ENCODE measurements at regions not wholly inside any gene's neighbourhood (a gene's known extent, or its start where the extent isn't known, plus 50 kb on each side); places are given as distances from the start of the nearest gene placed in this dataset.

DNA sequence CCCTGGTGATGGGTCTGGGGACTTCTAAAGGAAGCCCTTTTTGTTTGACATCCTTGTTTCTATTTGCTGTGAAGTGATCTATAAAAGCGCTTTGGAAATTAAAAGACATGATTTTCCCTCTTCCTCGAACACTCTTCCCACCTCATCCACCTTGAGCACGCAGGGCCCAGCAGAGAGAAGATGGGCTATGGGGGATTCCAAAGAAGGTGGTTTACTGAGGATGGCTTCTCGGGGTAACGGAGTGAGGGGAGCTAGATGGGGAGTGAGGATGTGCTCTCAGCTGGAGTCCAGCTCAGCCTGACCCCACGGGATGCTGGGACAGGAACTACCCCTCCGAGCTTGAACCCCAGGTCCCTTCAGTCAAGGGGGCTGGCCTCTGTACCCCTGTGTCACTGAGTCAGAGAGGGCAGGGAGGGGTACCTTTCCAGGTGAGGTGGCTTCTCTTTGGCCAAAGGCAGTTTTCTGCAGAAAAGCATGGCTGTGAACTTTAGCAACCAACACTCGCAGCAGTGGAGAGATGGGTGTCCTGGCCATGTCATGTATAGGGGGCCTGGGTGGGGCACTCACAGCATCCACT is 180.7 kb upstream of the SMAD3 start (continued):
- TF ChIP-seq EZH2 (IDR thresholded peaks at IDR 0.05; ENCODE audit: low read depth, unreplicated experiment) (no peak), EZH2phosphoT487 (IDR thresholded peaks at IDR 0.05; ENCODE audit: unreplicated experiment) (no peak), REST (IDR thresholded peaks at IDR 0.05; ENCODE audit: unreplicated experiment) (no peak), CTCF (conservative IDR thresholded peaks at IDR 0.05; ENCODE audit: low read depth in 2 of 2) (no peak), ZNF331 (CRISPR knock-in tag; IDR thresholded peaks at IDR 0.05; ENCODE audit: low read depth) (no peak)

DNA sequence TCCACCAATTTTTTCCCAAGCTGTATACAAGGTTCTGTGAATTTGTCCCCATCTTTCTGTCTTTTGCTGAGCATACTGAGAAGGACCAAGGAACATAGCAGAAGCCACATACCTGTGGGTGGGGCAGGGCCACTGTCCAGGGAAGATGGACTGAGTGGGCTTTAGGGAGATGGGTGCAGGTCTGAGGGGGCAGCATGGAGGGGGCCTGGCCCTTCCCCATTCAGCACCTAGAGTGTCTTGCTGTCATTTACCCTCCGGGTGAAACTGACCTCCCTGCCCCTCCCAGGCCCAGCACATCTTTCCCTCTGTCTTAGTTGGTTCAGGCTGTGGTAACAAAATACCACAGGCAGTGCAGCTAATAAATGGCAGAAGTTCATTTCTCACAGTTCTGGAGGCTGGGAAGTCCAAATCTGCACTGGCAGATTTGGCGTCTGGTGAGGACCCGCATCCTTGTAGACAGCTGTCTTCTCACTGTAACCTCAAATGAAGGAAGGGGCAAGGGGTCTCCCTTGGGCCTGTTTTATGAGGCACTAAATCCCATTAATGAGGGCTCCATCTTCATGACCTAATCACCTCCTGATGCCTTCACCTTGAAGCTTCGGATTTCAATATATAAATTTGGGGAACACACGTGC is 180.0 kb upstream of the SMAD3 start:
- no peak overlapping the region for H3K4me3 Mint-ChIP-seq
- peaks cover 18% of the 10 kb centered on the region for H3K4me1 Mint-ChIP-seq
- ATAC-seq (no peak), DNase-seq (ENCODE audit: low spot score) (no peak)
- H3K36me3 Mint-ChIP-seq (ENCODE audit: low read depth), result peaks cover 14% of the 10 kb centered on the region
- no peaks in the 10 kb centered on the region for H4K20me1 ChIP-seq (replicated peaks; ENCODE audit: insufficient read depth)
- H3K27me3 ChIP-seq (ENCODE audit: insufficient read depth), result no peaks in the 10 kb centered on the region
- peaks cover 37% of the 10 kb centered on the region for H3K9me3 Mint-ChIP-seq
- no peak overlapping the region for H3K4me2 ChIP-seq
- no peak overlapping the region for H2AFZ ChIP-seq
- peaks cover 10% of the 10 kb centered on the region for H3K27me3 Mint-ChIP-seq (ENCODE audit: insufficient read depth, low read depth, poor library complexity)
- no peaks in the 10 kb centered on the region for H3F3A ChIP-seq (replicated peaks; ENCODE audit: low read depth)
- H3K27ac ChIP-seq (ENCODE audit: low read depth), result no peak overlapping the region
- no peaks in the 10 kb centered on the region for H3K9me2 ChIP-seq (ENCODE audit: insufficient read depth)
- no peaks in the 10 kb centered on the region for H3K79me2 ChIP-seq (replicated peaks; ENCODE audit: insufficient read depth)
- H3K27ac Mint-ChIP-seq, result no peak overlapping the region
- H3K4me1 ChIP-seq (ENCODE audit: insufficient read depth), result peaks cover 5% of the 10 kb centered on the region
- no peaks in the 10 kb centered on the region; the same call in 1 of the 2 replicates for H3K36me3 ChIP-seq (ENCODE audit: insufficient read depth)
- no peak overlapping the region for H3K4me3 ChIP-seq
- no peak for TF ChIP-seq POLR2AphosphoS5 (IDR thresholded peaks at IDR 0.05; ENCODE audit: low read depth)
- no peak for TF ChIP-seq STAT1 (IDR thresholded peaks at IDR 0.05; ENCODE audit: unreplicated experiment)
- no peak for TF ChIP-seq ZNF114 (CRISPR knock-in tag; IDR thresholded peaks at IDR 0.05)
- TF ChIP-seq CTCF (conservative IDR thresholded peaks at IDR 0.05; ENCODE audit: low read depth in 2 of 2), result no peak
- TF ChIP-seq CREB1 (CRISPR knock-in tag; IDR thresholded peaks at IDR 0.05; ENCODE audit: low read depth), result no peak
- TF ChIP-seq ETS1 (IDR thresholded peaks at IDR 0.05), result no peak
- no peak for TF ChIP-seq NANOG (IDR thresholded peaks at IDR 0.05; ENCODE audit: borderline replicate concordance)

Measured in GM23338 (cell line).